BE2C (cell line): ENCODE measurements at regions not wholly inside any gene's neighbourhood (a gene's known extent, or its start where the extent isn't known, plus 50 kb on each side); places are given as distances from the start of the nearest gene placed in this dataset.

Experiments
- DNase-seq: peaks from one replicate; pipeline ENCODE4 v3.0.0-alpha.2; 2020
- H3K27me3 ChIP-seq: fragments of 250-450 bp; sonication (Bioruptor Pico); 2 replicates; pipeline ENCODE4 v1.5.1; 2020; ENCODE audit warnings: mild to moderate bottlenecking
- H3K36me3 ChIP-seq: fragments of 250-450 bp; sonication (Bioruptor Pico); 2 replicates; pipeline ENCODE4 v1.5.1; 2020; ENCODE audit warnings: mild to moderate bottlenecking
- H3K4me1 ChIP-seq: fragments of 250-450 bp; sonication (Bioruptor Pico); 2 replicates; pipeline ENCODE4 v1.5.1; 2020
- H3K4me3 ChIP-seq: 2 replicates; pipeline ENCODE4 v1.5.1; 2011; ENCODE audit warnings: low read depth, low read length
- H3K9me3 ChIP-seq: fragments of 250-450 bp; sonication (Bioruptor Pico); 2 replicates; pipeline ENCODE4 v1.5.1; 2020
- TF ChIP-seq, protein P1 (sequence below): IDR thresholded peaks from 2 replicates; pipeline ENCODE4 v1.5.1; 2012; ENCODE audit warnings: mild to moderate bottlenecking, low read depth, low read length

DNA sequence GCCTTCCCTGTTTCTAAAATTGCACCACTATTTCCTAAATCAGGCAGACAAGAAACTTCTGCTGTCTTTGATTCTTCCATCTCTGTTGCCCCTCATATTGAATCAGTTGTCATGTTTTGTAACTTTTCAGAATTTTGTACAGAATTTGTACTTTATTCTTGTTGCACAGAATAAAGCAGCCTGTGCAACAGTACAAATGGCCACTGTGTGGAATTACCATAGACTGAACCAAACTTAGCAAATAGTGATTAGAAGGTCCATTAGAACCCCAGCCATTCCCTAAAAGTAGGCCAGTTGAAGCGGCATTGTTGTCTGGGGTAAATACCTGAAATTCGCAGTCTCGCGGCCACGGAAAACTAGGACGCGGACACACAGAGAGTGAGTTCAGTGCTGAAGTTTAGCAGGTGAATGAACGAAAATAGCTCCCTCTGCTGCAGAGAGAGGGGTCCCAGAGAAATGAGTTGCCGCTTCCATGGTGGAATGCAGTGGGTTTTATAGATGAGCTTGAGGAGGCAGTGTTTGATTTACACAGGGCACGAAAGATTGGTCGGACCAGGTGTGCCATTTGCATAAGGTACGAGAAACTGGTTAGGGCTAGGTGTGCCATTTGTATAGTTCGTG lies 71.8 kb downstream of the C4orf33 start:
- no peaks in the 10 kb centered on the region for H3K27me3 ChIP-seq
- TF ChIP-seq, protein P1, sequence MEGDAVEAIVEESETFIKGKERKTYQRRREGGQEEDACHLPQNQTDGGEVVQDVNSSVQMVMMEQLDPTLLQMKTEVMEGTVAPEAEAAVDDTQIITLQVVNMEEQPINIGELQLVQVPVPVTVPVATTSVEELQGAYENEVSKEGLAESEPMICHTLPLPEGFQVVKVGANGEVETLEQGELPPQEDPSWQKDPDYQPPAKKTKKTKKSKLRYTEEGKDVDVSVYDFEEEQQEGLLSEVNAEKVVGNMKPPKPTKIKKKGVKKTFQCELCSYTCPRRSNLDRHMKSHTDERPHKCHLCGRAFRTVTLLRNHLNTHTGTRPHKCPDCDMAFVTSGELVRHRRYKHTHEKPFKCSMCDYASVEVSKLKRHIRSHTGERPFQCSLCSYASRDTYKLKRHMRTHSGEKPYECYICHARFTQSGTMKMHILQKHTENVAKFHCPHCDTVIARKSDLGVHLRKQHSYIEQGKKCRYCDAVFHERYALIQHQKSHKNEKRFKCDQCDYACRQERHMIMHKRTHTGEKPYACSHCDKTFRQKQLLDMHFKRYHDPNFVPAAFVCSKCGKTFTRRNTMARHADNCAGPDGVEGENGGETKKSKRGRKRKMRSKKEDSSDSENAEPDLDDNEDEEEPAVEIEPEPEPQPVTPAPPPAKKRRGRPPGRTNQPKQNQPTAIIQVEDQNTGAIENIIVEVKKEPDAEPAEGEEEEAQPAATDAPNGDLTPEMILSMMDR = peak; percentile 15; the same call in 1 of the 2 replicates
- no peaks in the 10 kb centered on the region for H3K4me1 ChIP-seq
- no peaks in the 10 kb centered on the region for H3K36me3 ChIP-seq
- no peak overlapping the region for H3K4me3 ChIP-seq
- H3K9me3 ChIP-seq = no peaks in the 10 kb centered on the region
- DNase-seq = no peak

DNA sequence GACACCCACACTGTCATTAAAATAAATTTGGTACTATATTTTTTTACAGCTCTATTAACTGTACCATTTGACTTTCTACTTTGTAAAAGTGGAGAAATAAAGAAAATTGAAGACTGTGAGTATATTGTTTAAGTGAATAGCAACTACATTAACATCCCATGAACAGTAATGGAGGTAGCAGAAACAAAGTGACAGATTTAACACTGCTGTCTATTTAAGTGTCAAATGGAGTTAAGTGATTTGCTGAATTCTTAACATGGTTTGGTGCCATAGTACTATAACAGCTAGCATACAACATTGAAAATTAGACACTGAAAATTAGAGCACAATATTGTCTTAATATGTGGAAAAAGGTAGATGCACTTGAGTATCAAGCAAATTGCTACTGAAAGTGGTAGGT lies 76.2 kb downstream of the C4orf33 start:
- TF ChIP-seq, protein P1 = no peak
- Histone ChIP-seq H3K4me1 (no peaks in the 10 kb centered on the region), H3K36me3 (no peaks in the 10 kb centered on the region), H3K27me3 (no peaks in the 10 kb centered on the region), H3K9me3 (no peaks in the 10 kb centered on the region), H3K4me3 (no peak overlapping the region)
- DNase-seq = no peak

DNA sequence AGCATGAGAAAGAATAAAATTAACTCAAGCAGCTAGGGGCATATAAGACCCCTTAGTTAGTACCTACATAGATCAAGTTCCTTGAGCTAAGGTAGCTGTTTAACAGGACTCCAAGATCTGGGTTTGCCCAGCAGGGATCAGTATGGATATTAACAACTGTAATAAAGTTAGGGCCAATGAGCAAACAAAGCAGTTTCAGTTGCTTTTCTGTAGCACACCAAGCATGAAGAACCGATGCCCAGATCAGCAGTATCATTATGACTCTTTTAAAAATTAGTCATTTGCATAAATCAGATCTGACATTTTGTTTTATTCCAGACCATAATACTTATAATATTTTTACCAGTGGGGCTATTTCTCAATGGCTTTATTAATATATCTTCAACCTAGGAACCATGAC lies 80.9 kb downstream of the C4orf33 start:
- H3K9me3 ChIP-seq = no peaks in the 10 kb centered on the region
- no peak for DNase-seq
- H3K36me3 ChIP-seq = no peaks in the 10 kb centered on the region
- TF ChIP-seq, protein P1 = no peak
- H3K4me3 ChIP-seq = no peak overlapping the region
- H3K4me1 ChIP-seq = no peaks in the 10 kb centered on the region
- H3K27me3 ChIP-seq = no peaks in the 10 kb centered on the region

DNA sequence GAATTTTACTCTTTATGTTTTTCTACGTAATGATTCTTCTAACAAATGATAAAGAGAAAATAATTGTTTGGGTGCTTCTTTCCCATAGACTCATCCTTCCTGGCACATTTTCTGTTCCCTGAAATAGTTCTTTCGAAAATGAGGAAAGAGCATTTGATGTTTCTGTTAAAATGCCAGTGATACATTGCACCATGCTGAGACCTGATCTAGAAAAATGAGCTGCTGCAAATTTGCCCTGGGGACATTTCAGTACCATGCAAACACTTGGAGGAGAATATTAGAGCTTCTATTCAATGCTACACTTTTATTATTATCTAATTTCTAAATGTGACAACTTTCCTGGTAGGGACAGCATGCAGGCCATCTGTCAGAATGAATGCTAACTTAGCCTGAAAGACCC lies 83.3 kb downstream of the C4orf33 start:
- no peaks in the 10 kb centered on the region for H3K36me3 ChIP-seq
- TF ChIP-seq, protein P1 = no peak
- DNase-seq = no peak
- H3K27me3 ChIP-seq = no peaks in the 10 kb centered on the region
- no peaks in the 10 kb centered on the region for H3K9me3 ChIP-seq
- H3K4me1 ChIP-seq = no peaks in the 10 kb centered on the region
- H3K4me3 ChIP-seq = no peak overlapping the region

DNA sequence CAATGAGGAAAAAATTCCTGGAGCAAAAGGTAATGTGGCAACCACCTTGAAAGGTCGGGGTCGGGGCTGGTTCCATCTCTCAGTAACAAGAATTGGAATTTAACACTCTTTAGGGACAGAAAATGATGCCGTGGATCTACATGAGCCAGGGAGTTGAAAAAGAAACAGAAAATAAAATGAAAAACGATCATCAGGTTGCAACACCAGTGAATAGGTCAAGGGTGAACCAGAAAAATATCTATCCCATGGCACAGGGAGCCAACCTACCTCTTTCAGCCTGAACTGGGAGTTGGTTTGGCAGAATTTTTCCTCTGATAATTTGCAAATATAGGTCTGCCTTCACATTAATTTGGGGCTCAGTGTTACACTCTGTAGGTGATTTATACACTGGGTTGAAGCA lies 93.7 kb downstream of the C4orf33 start:
- no peaks in the 10 kb centered on the region for H3K4me1 ChIP-seq
- no peaks in the 10 kb centered on the region for H3K9me3 ChIP-seq
- TF ChIP-seq, protein P1 = no peak
- H3K4me3 ChIP-seq = no peak overlapping the region
- no peak for DNase-seq
- H3K27me3 ChIP-seq = no peaks in the 10 kb centered on the region
- no peaks in the 10 kb centered on the region for H3K36me3 ChIP-seq

DNA sequence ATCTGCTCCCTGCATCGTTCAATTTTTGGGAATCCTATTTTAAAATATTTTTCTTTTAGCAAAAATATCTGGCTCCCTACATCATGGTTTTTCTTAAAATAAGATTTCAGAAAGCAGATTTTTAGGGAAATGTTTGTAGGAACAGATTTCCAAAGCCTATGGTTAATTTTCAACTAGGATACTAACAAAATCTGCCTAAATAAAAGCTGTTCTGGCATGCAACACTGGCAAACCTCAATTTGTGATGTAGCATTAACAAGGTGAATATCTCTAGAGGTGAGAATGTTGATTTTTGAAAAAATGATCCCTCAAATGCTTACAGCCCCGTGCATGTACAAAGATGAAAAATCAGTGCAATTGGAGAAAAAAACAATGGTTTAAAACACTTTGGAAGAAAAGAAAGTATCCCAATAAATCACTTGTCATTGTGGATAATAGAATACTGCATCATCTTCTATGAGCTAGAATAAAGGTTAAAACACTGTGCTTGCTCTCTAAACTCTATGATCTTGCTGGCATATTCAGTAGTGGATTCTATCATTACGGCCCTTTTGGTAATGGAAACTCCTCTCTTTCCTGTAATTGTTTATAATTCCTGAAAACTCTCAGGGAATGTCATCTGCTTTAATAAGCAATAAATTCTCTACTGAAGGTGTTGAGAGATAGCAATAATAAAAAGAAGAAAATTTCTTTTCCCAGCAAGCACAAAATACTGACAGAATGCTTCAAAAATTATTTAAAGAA lies 97.6 kb downstream of the C4orf33 start:
- no peak for DNase-seq
- no peaks in the 10 kb centered on the region for H3K9me3 ChIP-seq
- TF ChIP-seq, protein P1 = no peak
- H3K36me3 ChIP-seq = no peaks in the 10 kb centered on the region
- H3K27me3 ChIP-seq = no peaks in the 10 kb centered on the region
- no peak overlapping the region for H3K4me3 ChIP-seq
- H3K4me1 ChIP-seq = no peaks in the 10 kb centered on the region
